GM19324 (cell line): ENCODE measurements at regions not wholly inside any gene's neighbourhood (a gene's known extent, or its start where the extent isn't known, plus 50 kb on each side); places are given as distances from the start of the nearest gene placed in this dataset.
"Not testable (repeated sequence)": the region's sequence is repeated elsewhere in the genome, so short reads cannot be mapped to it uniquely, and the experiment has no call there.

ENCODE experiments used
- ATAC-seq: cut with Tn5 transposase; IDR thresholded peaks from one replicate; pipeline ENCODE4 v1.9.1; 2021; ENCODE audit warnings: mild to moderate bottlenecking, moderate library complexity; ENCODE audit not compliant: unreplicated experiment, low FRiP score

DNA sequence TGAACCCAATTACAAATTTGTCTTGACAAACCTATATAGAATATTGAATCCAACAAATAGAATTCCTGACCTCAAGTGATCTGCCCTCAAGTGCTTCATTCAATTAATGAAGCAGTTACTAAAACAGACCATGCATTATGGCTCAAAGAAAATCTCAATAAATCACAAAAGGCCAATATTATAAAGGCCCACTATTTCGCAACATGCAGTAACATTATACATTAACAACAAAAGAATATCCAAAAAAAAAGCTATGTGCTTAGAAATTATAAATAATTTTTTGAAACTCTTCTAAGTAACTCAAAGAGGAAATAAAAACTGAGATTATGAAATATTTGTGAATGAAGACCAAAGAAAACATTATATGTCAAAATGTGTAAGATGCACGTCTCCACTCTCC lies 177.7 kb downstream of the ZNF674 start:
- ATAC-seq = no peak

DNA sequence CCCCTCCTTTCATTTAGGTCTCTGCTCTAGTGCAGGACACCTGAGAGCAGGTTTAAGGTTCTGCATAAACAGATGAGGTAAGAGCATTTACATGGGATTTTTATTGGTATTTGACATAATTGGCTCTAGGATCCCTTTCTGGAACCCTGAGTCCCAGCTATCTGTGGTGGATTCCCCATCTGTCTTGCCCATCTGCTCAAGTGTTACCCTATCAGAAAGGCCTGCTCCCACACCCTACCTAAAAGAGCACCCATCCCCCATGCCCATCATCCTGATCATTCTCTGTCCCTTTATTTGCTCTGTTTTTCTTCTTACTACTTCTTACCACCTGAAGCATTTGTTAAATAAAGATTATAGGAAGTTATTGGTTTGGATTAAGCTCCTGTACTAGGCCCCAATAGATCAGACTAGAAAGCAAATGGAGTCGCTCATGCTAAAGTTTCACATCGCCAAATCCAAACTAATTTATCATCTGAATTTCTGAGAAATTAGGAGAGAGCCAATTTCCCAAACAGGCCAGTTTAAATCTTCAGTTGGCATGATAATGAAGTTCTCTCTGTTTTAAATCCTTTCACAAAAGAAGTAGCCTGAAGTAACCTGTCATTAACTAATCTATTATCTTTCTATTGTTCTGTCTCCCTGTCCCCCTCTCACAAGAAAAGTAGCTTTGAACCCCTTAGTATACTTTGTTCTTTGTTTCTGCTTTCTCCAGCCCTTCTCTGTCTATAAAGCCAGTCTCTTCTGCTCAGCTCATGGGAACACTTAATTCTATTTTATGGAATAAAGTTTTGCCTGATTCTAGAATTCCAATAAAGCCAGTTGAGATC lies 178.6 kb downstream of the ZNF674 start:
- no peak for ATAC-seq

DNA sequence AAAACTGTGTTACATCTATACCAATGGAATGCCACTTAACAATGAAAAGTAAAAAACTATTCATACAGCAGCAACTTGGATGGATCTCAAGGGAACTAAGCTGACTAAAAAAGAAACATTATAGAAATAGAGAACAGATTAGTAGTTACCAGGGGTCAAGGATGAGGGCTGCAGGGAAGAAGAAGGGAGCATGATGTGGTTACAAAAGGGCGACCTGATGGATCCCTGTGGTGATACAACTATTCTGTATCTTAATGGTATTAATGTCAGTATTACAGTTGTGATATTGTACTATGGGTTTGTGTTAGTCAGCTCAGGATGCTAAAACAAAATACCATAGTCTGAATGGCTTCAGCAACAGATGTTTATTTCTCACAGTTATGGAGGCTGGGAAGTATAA lies 190.7 kb downstream of the ZNF674 start:
- no peak for ATAC-seq

DNA sequence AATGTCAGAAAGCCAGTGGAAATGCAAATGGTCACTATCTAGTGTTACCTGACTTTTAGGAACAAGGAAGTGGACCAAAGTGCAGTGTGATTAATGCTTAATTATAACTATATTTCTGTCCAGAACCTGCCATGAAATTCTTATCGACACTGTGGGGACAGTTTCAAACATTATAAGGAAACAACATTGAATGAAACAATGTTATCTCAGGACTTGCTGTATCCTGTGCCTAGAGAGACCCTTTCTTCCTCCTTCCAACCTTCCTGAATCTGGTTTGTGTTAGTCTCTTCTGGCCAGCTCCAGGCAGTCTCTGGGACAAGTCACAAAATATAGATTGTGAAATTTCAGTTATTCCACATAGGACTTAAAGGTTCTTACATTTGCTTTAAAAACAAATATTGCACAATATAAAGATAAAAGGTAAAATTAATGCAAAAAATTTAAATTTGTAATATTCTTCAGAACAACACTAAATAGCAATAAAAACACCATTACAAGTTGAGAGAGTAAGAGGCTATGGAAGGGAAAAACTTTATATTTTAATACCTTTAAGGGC lies 203.4 kb downstream of the ZNF674 start:
- no peak for ATAC-seq

DNA sequence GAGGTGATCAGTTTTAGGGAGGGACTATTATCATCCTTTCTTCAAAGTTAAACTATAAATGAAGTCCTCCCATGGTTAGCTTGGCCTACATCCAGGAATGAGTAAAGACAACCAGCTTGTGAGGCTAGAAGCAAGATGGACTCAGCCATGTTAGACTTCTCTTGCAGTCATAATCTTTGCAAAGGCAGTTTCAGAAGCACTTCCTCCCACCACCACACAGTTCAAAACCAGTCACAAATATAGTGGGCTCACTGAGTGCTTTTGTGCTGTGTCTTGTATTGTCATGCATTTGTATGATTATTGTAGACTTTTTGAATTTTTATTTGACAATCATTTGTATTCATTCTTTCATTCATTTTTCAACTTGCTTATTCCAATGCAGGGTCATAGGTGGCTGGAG lies 204.5 kb downstream of the ZNF674 start:
- no peak for ATAC-seq

DNA sequence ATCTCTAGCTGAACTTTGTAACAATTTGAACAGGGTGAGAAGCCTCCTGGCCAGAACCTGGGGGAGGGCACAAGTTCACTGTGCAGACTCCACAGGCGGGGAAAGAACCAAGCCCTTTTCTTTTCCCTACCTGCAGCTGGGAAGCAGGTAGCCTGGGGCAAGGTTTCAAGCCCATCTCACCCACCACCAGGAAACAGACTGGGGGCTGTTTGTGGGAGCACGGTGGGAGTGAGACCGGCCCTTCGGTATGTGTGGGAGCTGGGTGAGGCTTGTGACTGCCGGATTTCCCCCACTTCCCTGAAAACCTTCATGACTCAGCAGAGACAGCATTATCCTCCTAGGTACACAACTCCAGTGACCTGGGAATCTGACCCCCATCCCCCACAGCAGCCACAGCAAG lies 211.7 kb downstream of the ZNF674 start:
- ATAC-seq = no peak

DNA sequence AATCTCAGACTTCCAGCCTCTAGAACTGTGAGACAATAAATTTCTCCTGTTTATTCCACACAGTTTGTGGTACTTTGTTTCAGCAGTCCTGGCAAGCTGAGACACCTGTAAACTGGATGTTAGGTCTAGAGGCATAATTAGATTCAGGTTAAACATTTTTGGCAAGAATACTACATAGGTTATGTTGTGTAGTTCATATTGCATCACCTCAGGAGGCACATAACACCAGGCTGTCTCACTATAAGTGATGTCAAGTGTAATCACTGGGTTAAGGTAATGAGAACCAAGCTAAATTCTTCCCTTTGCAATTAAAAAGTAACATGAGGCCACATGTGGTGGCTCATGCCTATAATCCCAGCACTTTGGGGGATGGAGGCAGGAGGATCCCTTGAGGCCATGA lies 214.2 kb downstream of the ZNF674 start:
- ATAC-seq = no peak

DNA sequence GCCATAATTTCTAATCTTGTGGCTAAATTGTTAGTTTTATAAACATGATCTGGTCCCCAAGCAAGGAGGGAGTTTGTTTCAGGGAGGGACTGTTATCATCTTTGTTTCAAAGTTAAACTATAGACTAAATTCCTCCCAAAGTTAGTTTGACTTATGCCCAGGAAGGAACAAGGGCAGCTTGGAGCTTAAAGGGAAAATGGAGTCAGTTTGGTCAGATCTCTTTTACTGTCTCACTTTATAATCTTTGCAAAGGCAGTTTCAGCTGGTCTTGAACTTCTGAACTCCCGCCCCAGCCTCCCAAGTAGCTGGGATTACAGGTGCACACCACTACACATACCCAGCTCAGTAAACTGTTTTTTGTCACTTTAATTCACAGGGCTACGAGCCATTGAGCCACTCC lies 214.7 kb downstream of the ZNF674 start:
- no peak for ATAC-seq

DNA sequence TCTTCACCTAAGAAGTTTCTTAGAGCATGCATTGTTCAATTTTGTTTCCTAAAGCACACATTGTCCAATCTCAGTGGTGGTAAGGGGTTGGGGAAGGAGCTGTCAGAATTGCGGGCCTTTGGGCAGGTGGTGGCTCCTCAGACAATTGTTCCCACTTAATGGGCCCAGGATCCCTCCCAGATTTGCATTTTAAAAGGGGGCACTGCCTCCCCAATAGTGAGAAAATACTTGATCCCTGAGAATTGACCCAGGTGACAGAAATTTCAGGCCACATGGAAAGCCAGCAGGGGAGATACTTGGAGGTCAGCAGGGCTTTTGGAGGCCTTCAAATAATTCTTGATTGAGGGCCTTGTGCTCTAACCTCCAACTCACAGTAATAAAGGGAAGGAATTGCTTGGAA lies 217.1 kb downstream of the ZNF674 start:
- ATAC-seq = no peak

DNA sequence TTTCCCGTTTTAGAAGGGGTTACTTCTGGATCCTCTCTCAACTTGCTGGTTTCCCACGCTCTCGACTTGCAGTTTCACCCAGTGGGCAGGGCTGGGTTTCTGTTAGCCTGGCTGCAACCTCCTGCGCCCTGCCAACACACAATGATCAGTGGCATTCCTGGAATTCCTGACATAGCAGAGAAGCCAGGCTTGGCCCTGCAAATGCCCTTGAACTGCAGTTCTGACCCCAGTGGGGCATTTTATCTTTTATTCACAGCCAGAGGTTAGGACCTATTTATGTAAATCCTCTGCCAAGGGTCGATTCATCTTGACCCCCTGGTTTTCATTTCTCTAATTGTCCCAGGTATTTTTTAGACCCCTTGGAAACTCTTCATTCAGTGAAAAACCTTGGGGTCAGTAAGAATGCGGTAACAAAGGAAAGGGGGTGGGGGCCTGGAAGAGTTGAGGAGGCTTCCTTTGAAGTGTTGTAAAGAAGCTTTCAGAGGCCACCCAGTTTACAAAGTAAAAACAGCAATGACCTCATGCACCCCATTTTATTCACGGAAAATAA lies 217.6 kb downstream of the ZNF674 start:
- no peak for ATAC-seq

DNA sequence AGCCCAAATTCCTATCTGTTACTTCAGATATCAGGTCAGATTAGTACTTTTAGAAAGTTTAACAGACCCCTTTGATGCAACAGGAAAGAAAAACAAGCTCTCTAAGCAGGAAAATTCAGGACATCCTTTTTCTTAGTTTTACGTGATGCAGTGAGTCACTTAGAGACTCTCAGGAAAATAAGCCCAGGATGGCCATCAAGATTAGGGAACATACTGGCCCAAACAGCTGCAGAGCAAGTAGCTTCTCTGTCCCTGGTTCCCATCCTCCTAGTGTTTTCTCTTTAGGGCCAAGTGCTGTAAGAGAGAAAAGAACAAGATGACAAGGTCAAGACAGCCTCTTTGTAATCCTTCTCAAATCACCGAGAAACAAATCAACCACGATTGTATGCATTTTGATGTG lies 219.1 kb downstream of the ZNF674 start:
- no peak for ATAC-seq

DNA sequence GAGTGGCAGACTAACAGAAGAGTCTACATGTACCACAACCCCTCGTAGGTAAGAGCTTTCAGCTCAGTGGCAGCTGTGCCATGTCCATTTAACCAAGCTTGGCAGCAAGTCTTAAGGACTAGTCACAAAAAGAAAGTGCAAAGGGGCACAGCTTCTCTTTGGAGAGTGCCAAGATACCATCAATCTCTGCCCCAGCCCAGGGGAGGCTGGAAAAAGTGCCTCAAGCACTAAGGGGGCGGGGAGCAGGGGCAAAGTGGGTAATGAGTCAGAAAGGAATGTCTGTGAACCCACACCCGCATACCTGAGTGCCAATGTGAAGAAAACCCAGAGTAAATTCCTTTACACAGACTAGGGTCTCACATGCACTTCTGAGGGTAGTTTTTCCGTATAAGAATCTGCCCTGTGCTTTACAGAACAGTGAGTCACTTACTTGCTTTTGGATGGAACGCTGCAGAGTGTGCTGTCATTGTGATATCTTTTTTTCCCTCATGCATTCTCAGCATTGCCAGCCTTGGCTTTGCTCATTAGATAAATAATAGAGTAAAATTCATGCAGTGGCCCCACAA lies 219.8 kb downstream of the ZNF674 start:
- ATAC-seq = no peak

DNA sequence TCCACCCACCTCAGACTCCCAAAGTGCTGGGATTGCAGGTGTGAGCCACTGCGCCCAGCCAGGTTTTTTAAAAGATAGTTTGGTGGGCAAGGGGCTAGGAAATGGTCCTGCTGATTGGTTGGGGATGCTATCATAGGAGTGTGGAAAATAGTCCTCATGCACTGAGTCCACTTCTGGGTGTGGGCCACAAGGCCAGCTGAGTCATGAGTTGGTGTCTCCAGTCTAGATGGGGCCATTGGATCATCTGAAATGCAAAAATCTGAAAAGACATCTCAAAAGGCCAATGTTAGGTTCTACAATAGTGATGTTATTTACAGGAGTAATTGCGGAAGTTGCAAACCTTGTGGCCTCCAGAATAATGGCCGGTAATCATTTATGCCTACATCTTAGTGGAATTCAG lies 221.1 kb downstream of the ZNF674 start:
- no peak for ATAC-seq

DNA sequence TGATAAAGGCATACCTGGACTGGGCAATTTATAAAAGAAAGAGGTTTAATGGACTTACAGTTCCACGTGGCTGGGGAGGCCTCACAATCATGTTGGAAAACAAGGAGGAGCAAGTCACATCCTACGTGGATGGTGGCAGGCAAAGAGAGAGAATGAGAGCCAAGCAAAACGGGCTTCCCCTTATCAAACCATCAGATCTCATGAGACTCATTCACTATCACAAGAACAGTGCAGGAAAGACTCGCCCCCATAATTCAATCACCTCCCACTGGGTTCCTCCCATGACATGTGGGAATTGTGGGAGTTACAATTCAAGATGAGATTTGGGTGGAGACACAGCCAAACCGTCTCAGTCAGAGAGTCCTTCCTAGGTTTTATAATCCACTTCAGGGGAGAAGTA lies 222.3 kb downstream of the ZNF674 start:
- ATAC-seq = not testable (repeated sequence)

DNA sequence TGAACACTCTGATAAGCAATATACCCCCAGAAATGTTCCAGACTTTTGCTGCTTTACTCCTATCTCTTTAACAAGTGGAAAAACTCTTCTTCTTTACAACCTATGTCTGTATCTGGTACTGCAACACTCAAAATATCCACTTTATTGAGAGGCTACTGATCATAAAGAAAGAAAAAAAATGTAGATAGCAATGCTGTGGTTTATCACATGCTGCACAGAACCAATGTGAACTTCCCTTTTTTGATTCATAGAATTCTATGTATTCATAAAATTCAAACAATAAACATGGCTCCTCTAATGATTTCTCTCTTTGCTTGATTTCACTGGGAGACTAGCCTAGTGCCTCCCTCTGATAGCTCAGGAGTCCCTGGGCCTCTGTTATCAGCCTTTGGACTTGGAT lies 223.5 kb downstream of the ZNF674 start:
- ATAC-seq = no peak

DNA sequence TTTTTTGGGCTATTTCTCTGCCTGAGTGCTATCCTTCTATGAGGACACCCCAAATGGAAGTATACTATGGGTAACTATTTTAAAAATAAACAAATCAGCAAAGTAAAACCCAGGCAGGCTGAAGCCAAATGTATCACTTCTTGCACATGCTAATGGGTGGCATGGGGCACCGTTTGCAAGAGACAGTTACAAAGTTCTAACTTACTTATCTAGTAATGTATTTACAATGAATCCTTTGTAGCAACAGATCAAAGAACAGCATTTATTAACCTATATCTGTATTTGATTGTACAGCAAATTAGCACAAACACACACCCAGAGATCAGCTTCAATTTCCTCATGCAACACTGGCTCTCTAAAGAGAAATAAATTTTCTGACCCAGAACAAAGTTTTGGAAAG lies 225.5 kb downstream of the ZNF674 start:
- ATAC-seq = no peak

DNA sequence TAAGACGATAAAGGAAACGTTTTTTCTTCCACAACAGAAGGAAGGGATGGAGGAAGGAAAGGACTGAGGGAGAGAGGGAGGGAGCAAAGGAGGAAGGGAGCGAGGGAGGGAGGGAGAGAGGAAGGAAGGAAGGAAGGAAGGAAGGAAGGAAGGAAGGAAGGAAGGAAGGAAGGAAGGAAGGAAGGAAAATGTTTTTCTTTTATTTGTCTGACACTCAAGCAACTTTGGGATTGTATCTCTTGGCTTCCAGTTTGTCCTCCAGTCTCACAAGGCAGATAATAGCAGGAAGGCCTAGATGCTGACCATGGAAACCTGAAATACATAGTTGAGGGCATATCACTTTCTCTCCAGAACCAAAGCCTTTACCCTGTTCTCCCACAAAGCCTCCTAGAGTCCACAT lies 226.7 kb downstream of the ZNF674 start:
- ATAC-seq = no peak

DNA sequence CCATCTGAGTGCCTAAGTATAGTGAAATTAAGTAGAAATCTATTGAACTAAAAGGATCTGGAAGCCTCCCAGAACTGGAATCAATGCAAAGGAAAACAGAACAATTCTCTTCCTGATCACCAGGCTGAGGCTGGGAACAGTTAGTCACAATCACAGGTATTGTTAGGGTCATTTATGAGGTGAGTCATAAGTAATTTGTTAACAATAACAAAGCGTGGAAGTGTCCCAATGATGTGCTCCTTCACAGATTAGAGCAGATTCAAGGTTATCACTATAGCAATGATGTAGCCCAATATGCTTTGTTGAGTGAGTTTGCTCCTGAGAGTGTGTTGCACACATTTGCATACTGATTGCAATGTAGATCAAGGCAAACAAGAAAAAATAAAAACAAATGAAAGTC lies 228.1 kb downstream of the ZNF674 start:
- no peak for ATAC-seq

DNA sequence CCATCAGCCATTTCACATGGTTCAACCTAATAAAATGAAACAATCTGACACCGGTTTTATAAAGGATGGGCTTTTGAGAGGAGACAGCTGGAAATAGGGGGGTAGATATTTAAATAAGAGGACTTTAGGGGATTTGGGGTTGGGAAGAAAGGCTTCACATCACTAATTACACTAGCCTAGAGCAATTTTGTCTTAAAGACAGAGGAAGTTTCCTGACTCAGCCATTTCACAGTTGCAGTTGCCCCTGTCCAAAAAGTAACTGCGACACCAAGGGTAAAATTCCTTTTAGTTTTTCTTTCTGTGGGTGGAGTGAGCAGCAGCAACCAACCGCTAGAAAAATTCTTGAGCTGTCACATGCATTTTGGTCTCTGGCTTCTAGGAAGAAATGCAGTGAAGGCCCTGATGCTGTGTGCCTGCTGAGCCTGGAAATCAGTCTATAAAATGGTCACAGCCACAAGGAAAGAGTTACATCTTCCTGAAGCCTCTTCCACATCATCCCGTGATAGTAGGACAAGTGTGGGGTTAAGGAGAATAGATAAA lies 233.6 kb downstream of the ZNF674 start:
- no peak for ATAC-seq

DNA sequence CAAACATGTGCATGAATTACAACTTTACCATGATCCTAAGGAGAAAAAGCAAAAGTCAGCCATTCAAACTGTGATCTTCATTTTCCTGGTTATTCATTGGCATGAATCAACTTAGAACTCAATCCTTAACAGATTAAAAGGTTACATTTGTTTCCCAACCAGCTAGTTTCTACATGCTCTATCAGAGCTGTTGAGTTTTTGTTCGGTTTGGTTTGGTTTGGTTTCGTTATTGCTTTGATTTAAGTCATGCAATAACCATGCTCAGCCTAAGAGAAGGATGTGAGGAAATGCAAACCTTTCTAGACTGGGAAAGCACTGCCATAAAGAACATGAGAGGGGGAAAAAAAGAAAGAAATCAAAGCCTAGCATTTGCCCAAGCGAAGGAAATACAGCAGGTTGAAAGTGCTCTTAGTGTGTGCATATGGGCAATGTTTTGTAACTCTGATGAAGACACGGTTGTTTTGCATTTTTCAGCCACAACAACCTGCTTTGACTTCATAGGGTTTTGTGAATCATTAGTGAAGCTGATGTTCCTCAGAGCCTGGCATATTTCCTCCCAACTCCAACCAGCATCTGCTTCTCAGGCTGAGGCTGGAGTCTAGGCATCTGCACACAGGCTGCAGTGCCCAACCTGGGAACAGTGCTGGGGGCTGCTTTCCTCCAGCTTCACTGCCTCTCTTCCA lies 234.3 kb downstream of the ZNF674 start:
- peak; percentile 84 for ATAC-seq

DNA sequence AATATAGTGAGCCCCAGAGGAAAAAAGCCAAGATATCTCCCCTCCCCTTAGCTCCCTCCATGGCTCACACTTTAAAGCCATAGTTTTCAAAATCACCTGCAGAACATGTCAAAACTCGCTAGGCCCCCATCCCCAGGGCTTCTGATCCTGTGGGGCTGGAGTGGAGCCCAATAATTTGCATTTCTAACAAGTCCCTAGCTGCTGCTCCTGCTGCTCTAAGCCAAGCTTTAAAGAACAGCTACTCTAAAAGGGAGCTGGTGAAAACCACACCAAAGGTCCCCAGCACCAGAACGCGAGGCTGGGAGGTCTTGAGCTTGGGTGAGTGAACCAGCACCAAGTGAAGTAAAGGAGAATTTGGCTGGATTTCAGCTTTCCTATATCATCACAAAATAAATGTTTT lies 237.1 kb downstream of the ZNF674 start:
- ATAC-seq = no peak
